Endodermal cell (in vitro differentiated cells): ENCODE measurements at regions not wholly inside any gene's neighbourhood (a gene's known extent, or its start where the extent isn't known, plus 50 kb on each side); places are given as distances from the start of the nearest gene placed in this dataset.
"Not testable (repeated sequence)": the region's sequence is repeated elsewhere in the genome, so short reads cannot be mapped to it uniquely, and the experiment has no call there.

Experiments used
- DNase-seq: peaks from one replicate; pipeline ENCODE4 v3.0.0-alpha.2; 2017
- H3K27ac ChIP-seq: 2 replicates; pipeline ENCODE4 v1.5.1; 2013; ENCODE audit warnings: mild to moderate bottlenecking, low read depth, low read length, moderate library complexity
- H3K27me3 ChIP-seq: 2 replicates; pipeline ENCODE4 v1.6.1; 2013; ENCODE audit warnings: mild to moderate bottlenecking, low read length, moderate library complexity; ENCODE audit not compliant: insufficient read depth, control insufficient read depth, poor library complexity, severe bottlenecking
- H3K36me3 ChIP-seq: 2 replicates; pipeline ENCODE4 v1.7.0; 2013; ENCODE audit warnings: mild to moderate bottlenecking, low read length, moderate library complexity; ENCODE audit not compliant: control insufficient read depth, insufficient read depth
- H3K4me1 ChIP-seq: one replicate; pipeline ENCODE4 v1.7.0; 2013; ENCODE audit warnings: low read length; ENCODE audit not compliant: control insufficient read depth, insufficient read depth
- H3K4me3 ChIP-seq: 2 replicates; pipeline ENCODE4 v1.5.1; 2013; ENCODE audit warnings: mild to moderate bottlenecking, low read length, moderate library complexity
- H3K9ac ChIP-seq: 2 replicates; pipeline ENCODE4 v1.6.1; 2013; ENCODE audit warnings: mild to moderate bottlenecking, low read length, moderate library complexity; ENCODE audit not compliant: poor library complexity, severe bottlenecking; ENCODE audit errors: extremely low read depth
- H3K9me3 ChIP-seq: 2 replicates; pipeline ENCODE4 v1.6.1; 2013; ENCODE audit warnings: mild to moderate bottlenecking, low read length, moderate library complexity; ENCODE audit not compliant: control insufficient read depth
- H3K27ac Mint-ChIP-seq: 2 replicates; pipeline ENCODE4 v1.8.0; 2020; ENCODE audit warnings: mixed read lengths
- H3K27me3 Mint-ChIP-seq: 2 replicates; pipeline ENCODE4 v1.8.0; 2021; ENCODE audit warnings: mild to moderate bottlenecking, mixed read lengths; ENCODE audit not compliant: insufficient read depth
- H3K36me3 Mint-ChIP-seq: 2 replicates; pipeline ENCODE4 v1.8.0; 2020; ENCODE audit warnings: low read depth, mixed read lengths
- H3K4me1 Mint-ChIP-seq: 2 replicates; pipeline ENCODE4 v1.8.0; 2020; ENCODE audit warnings: mixed read lengths
- H3K4me3 Mint-ChIP-seq: 2 replicates; pipeline ENCODE4 v1.8.0; 2020; ENCODE audit warnings: mild to moderate bottlenecking, moderate library complexity, mixed read lengths
- H3K9me3 Mint-ChIP-seq: 2 replicates; pipeline ENCODE4 v1.8.0; 2020; ENCODE audit warnings: mild to moderate bottlenecking, mixed read lengths
- CTCF ChIP-seq: fragments of 200-600 bp; sonication (generic); conservative IDR thresholded peaks from 2 replicates; pipeline ENCODE4 v1.5.0; 2021; ENCODE audit warnings: antibody characterized with exemption, mild to moderate bottlenecking
- WGBS, 2 experiments: methylation state at CpG; one replicate each; pipeline versions ENCODE4 v1.1.5 to v1.1.7; 2013; ENCODE audit warnings: missing lambda C conversion rate in 2 of 2, mixed read lengths in 1 of 2; ENCODE audit not compliant: insufficient coverage in 1 of 2, insufficient read length in 1 of 2; 5-methylcytosine and 5-hydroxymethylcytosine counted together

GRCh38 chr4:57945298-57945697 is 835.1 kb upstream of the IGFBP7 start:
- H3K4me1 Mint-ChIP-seq = peaks cover 9% of the 10 kb centered on the region
- Histone ChIP-seq H3K27me3 (no peaks in the 10 kb centered on the region), H3K27ac (no peak overlapping the region), H3K9ac (no peak overlapping the region), H3K36me3 (no peaks in the 10 kb centered on the region), H3K9me3 (no peaks in the 10 kb centered on the region), H3K4me1 (peaks cover 11% of the 10 kb centered on the region), H3K4me3 (no peak overlapping the region)
- 92 to 100% methylated on average over 1 of the region's 1 CpG for WGBS, 2 experiments
- no peak overlapping the region for H3K4me3 Mint-ChIP-seq
- no peaks in the 10 kb centered on the region for H3K36me3 Mint-ChIP-seq
- H3K9me3 Mint-ChIP-seq = no peaks in the 10 kb centered on the region
- no peak for DNase-seq
- H3K27me3 Mint-ChIP-seq = no peaks in the 10 kb centered on the region
- TF ChIP-seq CTCF = no peak
- no peak overlapping the region for H3K27ac Mint-ChIP-seq

- H3K27ac Mint-ChIP-seq = no peak overlapping the region
- H3K9me3 Mint-ChIP-seq = no peaks in the 10 kb centered on the region
- no peaks in the 10 kb centered on the region for H3K36me3 Mint-ChIP-seq
- Histone ChIP-seq H3K9me3 (no peaks in the 10 kb centered on the region), H3K27me3 (no peaks in the 10 kb centered on the region), H3K27ac (no peak overlapping the region), H3K4me3 (no peak overlapping the region), H3K9ac (no peak overlapping the region), H3K4me1 (peaks cover 11% of the 10 kb centered on the region), H3K36me3 (no peaks in the 10 kb centered on the region)
- H3K27me3 Mint-ChIP-seq = no peaks in the 10 kb centered on the region
- no peak for TF ChIP-seq CTCF
- DNase-seq = no peak
- H3K4me3 Mint-ChIP-seq = no peak overlapping the region
- peaks cover 9% of the 10 kb centered on the region for H3K4me1 Mint-ChIP-seq
- WGBS, 2 experiments = 92% methylated on average over 8 of the region's 8 CpGs; no CpG with 5 or more reads in 1 of the 2 experiments
Observed at GRCh38 chr4:57943682-57944081, 833.5 kb upstream of the IGFBP7 start.

GRCh38 chr4:57937326-57937725 is 827.1 kb upstream of the IGFBP7 start:
- not testable (repeated sequence) for H3K9me3 Mint-ChIP-seq, DNase-seq, H3K4me1 Mint-ChIP-seq, H3K4me3 Mint-ChIP-seq, H3K27me3 ChIP-seq, H3K9me3 ChIP-seq, H3K27me3 Mint-ChIP-seq, H3K4me1 ChIP-seq, H3K4me3 ChIP-seq, H3K36me3 ChIP-seq, H3K27ac Mint-ChIP-seq, H3K9ac ChIP-seq, H3K27ac ChIP-seq, H3K36me3 Mint-ChIP-seq
- 91% methylated on average over 2 of the region's 2 CpGs; no CpG with 5 or more reads in 1 of the 2 experiments for WGBS, 2 experiments

- H3K36me3 Mint-ChIP-seq = no peaks in the 10 kb centered on the region
- TF ChIP-seq CTCF = no peak
- no peaks in the 10 kb centered on the region for H3K4me1 Mint-ChIP-seq
- H3K4me3 Mint-ChIP-seq = no peak overlapping the region
- DNase-seq = no peak
- no peaks in the 10 kb centered on the region for H3K27me3 Mint-ChIP-seq
- H3K4me3 ChIP-seq = no peak overlapping the region
- H3K9me3 ChIP-seq = no peaks in the 10 kb centered on the region
- no peak overlapping the region for H3K9ac ChIP-seq
- no peaks in the 10 kb centered on the region for H3K36me3 ChIP-seq
- H3K27me3 ChIP-seq = no peaks in the 10 kb centered on the region
- peaks cover 9% of the 10 kb centered on the region for H3K9me3 Mint-ChIP-seq
- no peak overlapping the region for H3K27ac ChIP-seq
- WGBS, 2 experiments = 75 to 86% methylated on average over 1 to 3 of the region's 3 CpGs
- no peak overlapping the region for H3K27ac Mint-ChIP-seq
- no peaks in the 10 kb centered on the region for H3K4me1 ChIP-seq
Observed at GRCh38 chr4:57926311-57926710, 816.1 kb upstream of the IGFBP7 start.
